ENCODE measurements at regions not wholly inside any gene's neighbourhood (a gene's known extent, or its start where the extent isn't known, plus 50 kb on each side); places are given as distances from the start of the nearest gene placed in this dataset.

DNA sequence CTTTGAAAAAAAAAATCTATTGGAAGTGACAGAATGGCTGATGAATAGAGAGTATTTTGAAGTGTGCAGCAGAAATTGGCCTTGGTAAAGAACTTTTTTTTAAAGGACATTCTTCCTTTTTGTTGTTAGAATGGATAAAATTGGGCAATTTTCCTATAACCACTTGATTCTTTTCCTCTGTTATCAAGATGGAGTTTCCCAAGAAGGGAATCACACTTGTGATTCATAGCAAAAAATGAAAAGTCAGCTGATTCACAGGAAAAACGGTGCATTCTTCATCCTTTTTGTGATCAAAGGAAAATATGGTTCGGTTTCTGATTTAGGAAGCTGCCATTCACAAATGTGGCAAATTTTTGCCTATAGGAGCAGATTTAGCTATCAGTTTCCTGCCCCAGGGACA, 486.8 kb downstream of the GBE1 start:
- no peaks in the 10 kb centered on the region for H3K27me3 ChIP-seq
- no peak for TF ChIP-seq POLR2A (IDR thresholded peaks at IDR 0.05)
- TF ChIP-seq, protein P1, sequence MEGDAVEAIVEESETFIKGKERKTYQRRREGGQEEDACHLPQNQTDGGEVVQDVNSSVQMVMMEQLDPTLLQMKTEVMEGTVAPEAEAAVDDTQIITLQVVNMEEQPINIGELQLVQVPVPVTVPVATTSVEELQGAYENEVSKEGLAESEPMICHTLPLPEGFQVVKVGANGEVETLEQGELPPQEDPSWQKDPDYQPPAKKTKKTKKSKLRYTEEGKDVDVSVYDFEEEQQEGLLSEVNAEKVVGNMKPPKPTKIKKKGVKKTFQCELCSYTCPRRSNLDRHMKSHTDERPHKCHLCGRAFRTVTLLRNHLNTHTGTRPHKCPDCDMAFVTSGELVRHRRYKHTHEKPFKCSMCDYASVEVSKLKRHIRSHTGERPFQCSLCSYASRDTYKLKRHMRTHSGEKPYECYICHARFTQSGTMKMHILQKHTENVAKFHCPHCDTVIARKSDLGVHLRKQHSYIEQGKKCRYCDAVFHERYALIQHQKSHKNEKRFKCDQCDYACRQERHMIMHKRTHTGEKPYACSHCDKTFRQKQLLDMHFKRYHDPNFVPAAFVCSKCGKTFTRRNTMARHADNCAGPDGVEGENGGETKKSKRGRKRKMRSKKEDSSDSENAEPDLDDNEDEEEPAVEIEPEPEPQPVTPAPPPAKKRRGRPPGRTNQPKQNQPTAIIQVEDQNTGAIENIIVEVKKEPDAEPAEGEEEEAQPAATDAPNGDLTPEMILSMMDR (IDR thresholded peaks at IDR 0.05), result no peak
- no peak overlapping the region for H3K27ac ChIP-seq
- no peaks in the 10 kb centered on the region for H3K4me1 ChIP-seq (replicated peaks in 1 of 2)
- no peak overlapping the region for H3K4me3 ChIP-seq
- no peaks in the 10 kb centered on the region for H3K36me3 ChIP-seq (replicated peaks in 1 of 2)
- WGBS, 4 donors, result 44 to 71% (median 55%) methylated on average over 2 of the region's 2 CpGs
- H3K9me3 ChIP-seq (replicated peaks in 1 of 3), result no peaks in the 10 kb centered on the region
- DNase-seq, result no peak
- intact Hi-C loops (cut with DNase I), result no loop called here

DNA sequence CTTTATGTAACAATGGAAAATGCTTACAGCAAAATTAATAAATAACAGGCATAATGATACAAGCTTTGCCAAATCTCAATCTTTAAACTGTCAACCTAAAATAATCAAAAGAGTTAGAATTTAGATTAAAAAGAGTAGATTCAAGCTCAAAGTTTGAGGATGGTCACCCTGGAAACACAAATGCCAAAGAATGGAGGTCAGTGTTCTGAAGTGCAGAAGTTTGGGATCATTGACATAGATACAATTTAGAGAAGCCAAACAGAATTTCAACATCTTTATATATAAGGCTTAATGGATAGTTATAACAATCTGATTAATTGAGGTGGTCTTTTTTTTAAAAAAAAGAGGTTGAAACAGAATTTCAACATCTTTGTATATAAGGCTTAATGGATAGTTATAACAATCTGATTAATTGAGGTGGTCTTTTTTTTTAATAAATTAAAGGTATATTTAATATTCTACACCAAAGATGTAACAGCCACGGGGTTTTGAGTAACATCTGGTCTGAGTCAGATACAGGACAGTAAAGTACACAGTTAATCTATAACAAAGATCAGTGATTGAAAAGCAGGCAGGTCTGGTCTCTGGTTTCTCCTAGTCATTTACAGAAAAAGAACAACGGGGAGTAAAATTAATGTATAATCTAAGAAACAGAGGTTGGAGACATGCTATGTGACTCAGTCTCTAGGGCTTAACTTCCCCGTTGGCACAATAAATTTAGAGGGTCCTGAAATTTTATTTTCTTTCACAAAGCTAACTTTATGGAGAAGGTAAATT, 490.7 kb downstream of the GBE1 start:
- no peak for DNase-seq
- H3K36me3 ChIP-seq (replicated peaks in 1 of 2), result no peaks in the 10 kb centered on the region
- H3K4me1 ChIP-seq (replicated peaks in 1 of 2), result no peaks in the 10 kb centered on the region
- intact Hi-C loops (cut with DNase I), result no loop called here
- no peak for TF ChIP-seq POLR2A (IDR thresholded peaks at IDR 0.05)
- TF ChIP-seq, protein P1 (IDR thresholded peaks at IDR 0.05), result no peak
- H3K4me3 ChIP-seq, result no peak overlapping the region
- no peak overlapping the region for H3K27ac ChIP-seq
- no peaks in the 10 kb centered on the region for H3K9me3 ChIP-seq (replicated peaks in 1 of 3)
- WGBS, 4 donors, result 59 to 73% (median 70%) methylated on average over 3 of the region's 3 CpGs
- no peaks in the 10 kb centered on the region for H3K27me3 ChIP-seq

DNA sequence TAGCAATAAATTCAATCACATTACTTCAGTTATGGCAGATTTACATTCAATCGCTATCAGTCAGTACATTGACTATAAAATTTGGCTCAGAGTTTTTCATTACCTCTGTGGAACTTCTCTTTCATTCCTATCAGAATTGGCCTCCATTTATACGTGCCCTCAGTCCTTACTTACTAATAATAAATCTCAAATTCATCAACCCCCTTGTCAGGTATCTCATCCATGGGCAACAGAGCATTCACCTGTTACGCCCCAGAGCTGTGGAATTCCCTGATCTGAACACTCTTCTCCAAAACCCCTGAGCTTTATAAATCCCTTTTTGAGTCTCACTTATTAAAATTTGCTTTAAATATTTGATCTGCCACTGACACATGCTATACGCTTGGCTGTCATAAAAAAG, 492.9 kb downstream of the GBE1 start:
- TF ChIP-seq, protein P1 (IDR thresholded peaks at IDR 0.05), result no peak
- TF ChIP-seq POLR2A (IDR thresholded peaks at IDR 0.05), result no peak
- intact Hi-C loops (cut with DNase I), result no loop called here
- Histone ChIP-seq H3K36me3 (replicated peaks in 1 of 2) (no peaks in the 10 kb centered on the region), H3K9me3 (replicated peaks in 1 of 3) (no peaks in the 10 kb centered on the region), H3K27ac (no peak overlapping the region), H3K4me1 (replicated peaks in 1 of 2) (no peaks in the 10 kb centered on the region), H3K27me3 (no peaks in the 10 kb centered on the region), H3K4me3 (no peak overlapping the region)
- DNase-seq, result no peak
- 80 to 81% (median 80%) methylated on average over 4 of the region's 4 CpGs for WGBS, 4 donors

DNA sequence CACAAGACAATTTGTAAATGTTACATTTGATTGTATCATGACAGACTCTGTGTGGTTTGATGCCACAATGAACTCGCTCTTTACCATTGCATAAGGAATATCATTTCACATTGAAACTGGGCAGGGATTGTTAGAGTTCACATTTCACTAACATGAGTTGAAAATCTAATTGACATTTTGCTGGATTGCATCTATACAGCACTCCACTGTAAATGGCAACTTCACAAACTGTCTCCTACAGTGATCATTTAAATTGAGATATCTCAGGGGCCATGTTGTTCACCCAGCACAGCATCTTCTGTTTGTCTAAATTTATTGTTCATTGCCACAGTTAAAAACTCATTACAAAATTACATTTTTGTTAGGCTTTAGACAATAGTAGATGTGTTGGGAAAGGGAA, 499.4 kb downstream of the GBE1 start:
- intact Hi-C loops (cut with DNase I), result no loop called here

DNA sequence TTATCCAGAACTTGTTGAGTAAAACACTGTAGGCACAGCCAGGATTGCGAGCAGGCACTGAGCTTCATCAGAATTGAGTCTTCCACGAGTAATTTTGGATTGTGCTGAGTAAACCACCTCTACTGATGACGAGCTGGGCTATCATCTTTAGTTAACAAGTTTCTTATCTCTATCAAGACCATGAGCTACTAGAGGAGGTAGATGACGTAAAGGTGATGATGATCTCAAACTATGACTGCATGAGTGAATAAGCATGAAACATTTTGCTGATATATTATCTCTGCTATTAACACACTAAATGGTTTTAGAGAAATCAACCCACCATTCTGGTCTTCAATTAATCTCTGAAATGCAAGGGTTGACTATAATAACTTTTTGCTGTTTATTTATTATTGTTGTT, 506.0 kb downstream of the GBE1 start:
- TF ChIP-seq POLR2A (IDR thresholded peaks at IDR 0.05), result no peak
- TF ChIP-seq, protein P1 (IDR thresholded peaks at IDR 0.05), result no peak
- intact Hi-C loops (cut with DNase I), result no loop called here
- 69 to 76% (median 75%) methylated on average over 4 of the region's 4 CpGs for WGBS, 4 donors

More for the DNA sequence above, 499.4 kb downstream of the GBE1 start:
- TF ChIP-seq POLR2A (IDR thresholded peaks at IDR 0.05), result no peak
- Histone ChIP-seq H3K4me1 (replicated peaks in 1 of 2) (no peaks in the 10 kb centered on the region), H3K27me3 (no peaks in the 10 kb centered on the region), H3K36me3 (replicated peaks in 1 of 2) (no peaks in the 10 kb centered on the region), H3K27ac (no peak overlapping the region), H3K9me3 (replicated peaks in 1 of 3) (no peaks in the 10 kb centered on the region), H3K4me3 (no peak overlapping the region)
- no peak for DNase-seq
- WGBS, 4 donors, result 88 to 97% (median 91%) methylated on average over 1 of the region's 1 CpG

More for the DNA sequence above, 506.0 kb downstream of the GBE1 start:
- no peaks in the 10 kb centered on the region for H3K4me1 ChIP-seq (replicated peaks in 1 of 2)
- H3K9me3 ChIP-seq (replicated peaks in 1 of 3), result no peaks in the 10 kb centered on the region
- no peak overlapping the region for H3K4me3 ChIP-seq
- no peaks in the 10 kb centered on the region for H3K27me3 ChIP-seq
- no peak for DNase-seq
- no peak overlapping the region for H3K27ac ChIP-seq
- H3K36me3 ChIP-seq (replicated peaks in 1 of 2), result no peaks in the 10 kb centered on the region
